Heart left ventricle (tissue), 13 donors: ENCODE measurements at regions not wholly inside any gene's neighbourhood (a gene's known extent, or its start where the extent isn't known, plus 50 kb on each side); places are given as distances from the start of the nearest gene placed in this dataset.

Source experiments
- CTCF ChIP-seq, 12 donors: fragments of 200-600 bp; sonication (generic) in 4 of 12; IDR thresholded peaks; one replicate each; pipeline versions ENCODE4 v1.5.0 to v1.8.0; 2018 to 2022; ENCODE audit warnings: antibody characterized with exemption in 12 of 12, mild to moderate bottlenecking in 5 of 12
- POLR2A ChIP-seq, 2 donors: fragments of 450-650 bp; IDR thresholded peaks; one replicate each; pipeline ENCODE4 v1.6.1; 2017; ENCODE audit warnings: antibody characterized with exemption in 2 of 2, mild to moderate bottlenecking in 2 of 2, moderate library complexity in 2 of 2
- donor health status: ischemic (EF 13 %, LVEDD 7.1; RV severe dilation, severe dysfunction).
- donor health status: DM: no; HTN: yes; CAD: no.
- donor health status: DM: no; HTN: no; CAD: no.
- donor health status: ischemic (EF 25% LVEDD 6.9; RV normal size, moderate dysfunction).
- donor health status: ischemic (EF 25% LVEDD 5.7; RV mildly dilated, moderate dysfunction).
- donor health status: ischemic (EF 35%, LVEDD 5.7; RV mildly dilated, moderate dysfunction).
- donor health status: nonischemic (EF 11% LVEDD 7.7; RV severe dilation, severe dysfunction).
- donor health status: DM: yes; HTN: yes; CAD: no.
- donor health status: PGD.
- donor health status: ischemic (EF 29% LVEDD 5.4; RV normal size, mild dysfunction).
- donor health status: nonischemic (EF 23%, LVEDD 6.1; RV moderate dilation, normal function).

GRCh38 chr5:12248831-12249230, 344.6 kb upstream of the CTNND2 start:
- no peak for TF ChIP-seq CTCF (IDR thresholded peaks at IDR 0.05)
- TF ChIP-seq POLR2A (IDR thresholded peaks at IDR 0.05), result no peak
